Smooth muscle cell (in vitro differentiated cells): ENCODE measurements at regions not wholly inside any gene's neighbourhood (a gene's known extent, or its start where the extent isn't known, plus 50 kb on each side); places are given as distances from the start of the nearest gene placed in this dataset.

Experiments
- DNase-seq: peaks from one replicate; lab custom pipeline; 2025; ENCODE audit not compliant: unreplicated experiment; lab: John Stamatoyannopoulos, UW
- H2AFZ ChIP-seq: fragments of 200-600 bp; sonication (generic); 2 replicates; pipeline ENCODE4 v1.6.0; 2016; ENCODE audit warnings: antibody characterized with exemption, low read depth, mild to moderate bottlenecking
- H3F3A ChIP-seq: fragments of 200-600 bp; sonication (generic); 2 replicates; pipeline ENCODE4 v1.6.0; 2017; ENCODE audit warnings: antibody characterized with exemption, low read depth
- H3K27ac ChIP-seq: fragments of 200-600 bp; sonication (generic); 2 replicates; pipeline ENCODE4 v1.5.1; 2016; ENCODE audit warnings: low read depth, mild to moderate bottlenecking
- H3K27me3 ChIP-seq: fragments of 200-600 bp; sonication (generic); 2 replicates; pipeline ENCODE4 v1.6.1; 2016; ENCODE audit warnings: low read depth, mild to moderate bottlenecking
- H3K36me3 ChIP-seq: fragments of 200-600 bp; sonication (generic); 2 replicates; pipeline ENCODE4 v1.5.1; 2016; ENCODE audit warnings: low read depth
- H3K4me1 ChIP-seq: fragments of 200-600 bp; sonication (generic); 2 replicates; pipeline ENCODE4 v1.5.1; 2016; ENCODE audit warnings: low read depth
- H3K4me2 ChIP-seq: fragments of 200-600 bp; sonication (generic); 2 replicates; pipeline ENCODE4 v1.6.0; 2016; ENCODE audit warnings: mild to moderate bottlenecking
- H3K4me3 ChIP-seq: fragments of 200-600 bp; sonication (generic); 2 replicates; pipeline ENCODE4 v1.5.1; 2016; ENCODE audit warnings: mild to moderate bottlenecking
- H3K79me2 ChIP-seq: fragments of 200-600 bp; sonication (generic); 2 replicates; pipeline ENCODE4 v1.6.0; 2016; ENCODE audit warnings: low read depth, mild to moderate bottlenecking
- H3K9ac ChIP-seq: fragments of 200-600 bp; sonication (generic); 2 replicates; pipeline ENCODE4 v1.6.0; 2016; ENCODE audit warnings: low read depth
- H3K9me3 ChIP-seq: fragments of 200-600 bp; sonication (generic); replicated peaks from 2 replicates; pipeline ENCODE4 v1.5.1; 2016; ENCODE audit warnings: low read depth
- H4K20me1 ChIP-seq: fragments of 200-600 bp; sonication (generic); 2 replicates; pipeline ENCODE4 v1.6.0; 2016; ENCODE audit warnings: low read depth
- CTCF ChIP-seq: fragments of 200-600 bp; sonication (generic); IDR thresholded peaks from 2 replicates; pipeline ENCODE4 v1.5.1; 2017; ENCODE audit warnings: borderline replicate concordance, mild to moderate bottlenecking, antibody characterized with exemption; ENCODE audit not compliant: insufficient read depth, poor library complexity, severe bottlenecking
- WGBS: methylation state at CpG from one replicate; pipeline ENCODE4 v1.1.7; 2016; ENCODE audit warnings: low lambda C conversion rate; 5-methylcytosine and 5-hydroxymethylcytosine counted together

- no peaks in the 10 kb centered on the region for H3K9me3 ChIP-seq
- no peaks in the 10 kb centered on the region for H3K79me2 ChIP-seq
- WGBS: 79% methylated on average over 7 of the region's 7 CpGs
- no peak overlapping the region for H3K4me3 ChIP-seq
- H3F3A ChIP-seq: no peaks in the 10 kb centered on the region
- no peak for TF ChIP-seq CTCF
- no peaks in the 10 kb centered on the region for H4K20me1 ChIP-seq
- H3K36me3 ChIP-seq: no peaks in the 10 kb centered on the region
- H3K27ac ChIP-seq: no peak overlapping the region
- H3K9ac ChIP-seq: no peak overlapping the region
- H3K4me1 ChIP-seq: no peaks in the 10 kb centered on the region
- no peaks in the 10 kb centered on the region for H3K27me3 ChIP-seq
- H3K4me2 ChIP-seq: no peak overlapping the region
- H2AFZ ChIP-seq: peak overlapping the region; percentile 16
- no peak for DNase-seq
Measured at GRCh38 chr14:21989090-21989489, 315.5 kb upstream of the OR4E1 start.

- Histone ChIP-seq H2AFZ (no peak overlapping the region), H3K9ac (no peak overlapping the region), H3K27ac (no peak overlapping the region), H3F3A (no peaks in the 10 kb centered on the region), H3K4me2 (no peak overlapping the region), H3K79me2 (no peaks in the 10 kb centered on the region), H3K4me3 (no peak overlapping the region), H3K36me3 (no peaks in the 10 kb centered on the region), H4K20me1 (no peaks in the 10 kb centered on the region), H3K4me1 (no peaks in the 10 kb centered on the region), H3K9me3 (no peaks in the 10 kb centered on the region), H3K27me3 (no peaks in the 10 kb centered on the region)
- no peak for DNase-seq
- WGBS: 79% methylated on average over 1 of the region's 1 CpG
- TF ChIP-seq CTCF: no peak
Measured at GRCh38 chr14:21988413-21988812, 314.8 kb upstream of the OR4E1 start.

GRCh38 chr14:21987937-21988336, 314.3 kb upstream of the OR4E1 start:
- TF ChIP-seq CTCF: peak; percentile 52
- Histone ChIP-seq H3K27ac (no peak overlapping the region), H3K9ac (no peak overlapping the region), H3K27me3 (no peaks in the 10 kb centered on the region), H3K9me3 (no peaks in the 10 kb centered on the region), H3K36me3 (no peaks in the 10 kb centered on the region), H3F3A (no peaks in the 10 kb centered on the region), H3K4me2 (no peak overlapping the region), H2AFZ (no peak overlapping the region), H3K79me2 (no peaks in the 10 kb centered on the region), H3K4me3 (no peak overlapping the region), H3K4me1 (no peaks in the 10 kb centered on the region), H4K20me1 (no peaks in the 10 kb centered on the region)
- 20% methylated on average over 3 of the region's 3 CpGs for WGBS
- DNase-seq: no peak

GRCh38 chr14:21985081-21985480, 311.5 kb upstream of the OR4E1 start:
- H4K20me1 ChIP-seq: no peaks in the 10 kb centered on the region
- no peaks in the 10 kb centered on the region for H3K4me1 ChIP-seq
- WGBS: 23% methylated on average over 2 of the region's 2 CpGs
- TF ChIP-seq CTCF: no peak
- no peak for DNase-seq
- peak overlapping the region; percentile 31 for H3K27ac ChIP-seq
- H2AFZ ChIP-seq: no peak overlapping the region
- no peaks in the 10 kb centered on the region for H3K9me3 ChIP-seq
- no peak overlapping the region for H3K4me2 ChIP-seq
- no peak overlapping the region for H3K4me3 ChIP-seq
- no peaks in the 10 kb centered on the region for H3K36me3 ChIP-seq
- no peaks in the 10 kb centered on the region for H3K79me2 ChIP-seq
- H3K27me3 ChIP-seq: no peaks in the 10 kb centered on the region
- no peak overlapping the region for H3K9ac ChIP-seq
- no peaks in the 10 kb centered on the region for H3F3A ChIP-seq
